Esophagus squamous epithelium (tissue), 4 donors: ENCODE measurements at regions not wholly inside any gene's neighbourhood (a gene's known extent, or its start where the extent isn't known, plus 50 kb on each side); places are given as distances from the start of the nearest gene placed in this dataset.

Experiments used
- CTCF ChIP-seq, 6 experiments: fragments of 450-650 bp in 4 of 6; fragments of 200-600 bp in 2 of 6; sonication (generic) in 2 of 6; IDR thresholded peaks; one replicate each; pipeline ENCODE4 v1.5.1; 2016 to 2019; ENCODE audit warnings: antibody characterized with exemption in 6 of 6, mild to moderate bottlenecking in 4 of 6, moderate library complexity in 4 of 6
- POLR2A ChIP-seq, 4 donors: fragments of 450-650 bp; IDR thresholded peaks; one replicate each; pipeline ENCODE4 v1.6.1; 2017; ENCODE audit warnings: antibody characterized with exemption in 4 of 4, mild to moderate bottlenecking in 4 of 4, moderate library complexity in 3 of 4

GRCh38 chr6:14671937-14672336, 554.4 kb downstream of the CD83 start:
- TF ChIP-seq CTCF (IDR thresholded peaks at IDR 0.05), result no peak
- no peak for TF ChIP-seq POLR2A (IDR thresholded peaks at IDR 0.05)
